OCI-LY3 (cell line): ENCODE measurements at regions not wholly inside any gene's neighbourhood (a gene's known extent, or its start where the extent isn't known, plus 50 kb on each side); places are given as distances from the start of the nearest gene placed in this dataset.

Experiments used
- H2AFZ ChIP-seq: fragments of 200-600, 300-600 bp; shearing (Covaris generic); 2 replicates; pipeline ENCODE4 v1.6.0; 2014; ENCODE audit warnings: antibody characterized with exemption, low read depth, low read length
- H3K27ac ChIP-seq: fragments of 200-600, 300-600 bp; sonication (generic); 2 replicates; pipeline ENCODE4 v1.5.1; 2014; ENCODE audit warnings: mild to moderate bottlenecking, low read length, moderate library complexity, mixed read lengths
- H3K27me3 ChIP-seq: fragments of 200-600, 300-600 bp; sonication (generic); 2 replicates; pipeline ENCODE4 v1.6.1; 2014; ENCODE audit warnings: low read depth, low read length, mixed read lengths
- H3K36me3 ChIP-seq: fragments of 200-600, 300-600 bp; sonication (generic); replicated peaks from 2 replicates; pipeline ENCODE3; 2014; ENCODE audit warnings: low read depth, low read length, mixed read lengths
- H3K4me1 ChIP-seq: fragments of 300-600, 200-600 bp; sonication (generic); 2 replicates; pipeline ENCODE4 v1.6.1; 2014; ENCODE audit warnings: low read length, mixed read lengths
- H3K4me2 ChIP-seq: fragments of 200-600, 300-600 bp; sonication (generic); 2 replicates; pipeline ENCODE4 v1.6.1; 2014; ENCODE audit warnings: low read length, mixed read lengths
- H3K4me3 ChIP-seq: fragments of 300-600, 200-600 bp; sonication (generic); 2 replicates; pipeline ENCODE4 v1.5.1; 2014; ENCODE audit warnings: antibody characterized with exemption, mild to moderate bottlenecking, low read length, moderate library complexity
- H3K79me2 ChIP-seq: fragments of 300-600, 200-600 bp; shearing (Covaris generic); 2 replicates; pipeline ENCODE4 v1.6.1; 2014; ENCODE audit warnings: mild to moderate bottlenecking, low read length, mixed read lengths
- H3K9ac ChIP-seq: fragments of 300-600, 200-600 bp; shearing (Covaris generic); 2 replicates; pipeline ENCODE4 v1.6.0; 2014; ENCODE audit warnings: mild to moderate bottlenecking, low read length, moderate library complexity
- H3K9me3 ChIP-seq: fragments of 200-600, 300-600 bp; shearing (Covaris generic); 2 replicates; pipeline ENCODE4 v1.6.1; 2014; ENCODE audit warnings: low read length, mixed read lengths; ENCODE audit not compliant: insufficient read depth
- H4K20me1 ChIP-seq: fragments of 200-600, 300-600 bp; sonication (generic); 2 replicates; pipeline ENCODE4 v1.6.1; 2016; ENCODE audit warnings: low read length, mixed read lengths; ENCODE audit not compliant: insufficient read depth
- CTCF ChIP-seq: fragments of 200-600, 300-600 bp; sonication (generic); IDR thresholded peaks from 2 replicates; pipeline ENCODE4 v1.5.1; 2014; ENCODE audit warnings: antibody characterized with exemption, low read length, low read depth
- EZH2phosphoT487 ChIP-seq: fragments of 200-600 bp; shearing (Covaris generic); IDR thresholded peaks from 2 replicates; pipeline ENCODE4 v1.6.1; 2018; ENCODE audit warnings: antibody characterized with exemption, mixed run types, low read depth

- H2AFZ ChIP-seq = no peak overlapping the region
- H3K27ac ChIP-seq = no peak overlapping the region
- H3K4me1 ChIP-seq = peaks cover 3% of the 10 kb centered on the region
- H3K79me2 ChIP-seq = no peaks in the 10 kb centered on the region
- no peak overlapping the region for H3K9ac ChIP-seq
- H3K4me2 ChIP-seq = no peak overlapping the region
- H3K27me3 ChIP-seq = no peaks in the 10 kb centered on the region
- H3K4me3 ChIP-seq = no peak overlapping the region
- no peak for TF ChIP-seq EZH2phosphoT487
- H4K20me1 ChIP-seq = no peaks in the 10 kb centered on the region
- no peaks in the 10 kb centered on the region for H3K9me3 ChIP-seq
- no peaks in the 10 kb centered on the region for H3K36me3 ChIP-seq
Measured at GRCh38 chr1:194710671-194711070, 1524.3 kb upstream of the B3GALT2 start.

GRCh38 chr1:194709439-194709838 is 1523.0 kb upstream of the B3GALT2 start:
- Histone ChIP-seq H3K27ac (no peak overlapping the region), H3K27me3 (no peaks in the 10 kb centered on the region), H3K9ac (no peak overlapping the region), H3K4me2 (no peak overlapping the region), H3K4me3 (no peak overlapping the region), H3K9me3 (no peaks in the 10 kb centered on the region), H4K20me1 (no peaks in the 10 kb centered on the region), H2AFZ (no peak overlapping the region), H3K79me2 (no peaks in the 10 kb centered on the region), H3K4me1 (peaks cover 12% of the 10 kb centered on the region), H3K36me3 (no peaks in the 10 kb centered on the region)
- TF ChIP-seq CTCF (no peak), EZH2phosphoT487 (no peak)

- no peak overlapping the region for H3K9ac ChIP-seq
- no peak overlapping the region for H3K27ac ChIP-seq
- TF ChIP-seq CTCF (no peak), EZH2phosphoT487 (no peak)
- no peaks in the 10 kb centered on the region for H3K36me3 ChIP-seq
- H3K4me1 ChIP-seq = peaks cover 12% of the 10 kb centered on the region
- H4K20me1 ChIP-seq = no peaks in the 10 kb centered on the region
- H3K27me3 ChIP-seq = no peaks in the 10 kb centered on the region
- no peak overlapping the region for H3K4me3 ChIP-seq
- H3K9me3 ChIP-seq = no peaks in the 10 kb centered on the region
- no peak overlapping the region for H3K4me2 ChIP-seq
- no peaks in the 10 kb centered on the region for H3K79me2 ChIP-seq
- no peak overlapping the region for H2AFZ ChIP-seq
Measured at GRCh38 chr1:194707074-194707473, 1520.7 kb upstream of the B3GALT2 start.

- H3K79me2 ChIP-seq = no peaks in the 10 kb centered on the region
- H3K4me2 ChIP-seq = peak overlapping the region; percentile 52
- peak overlapping the region; percentile 23 for H3K4me3 ChIP-seq
- no peaks in the 10 kb centered on the region for H3K27me3 ChIP-seq
- H4K20me1 ChIP-seq = no peaks in the 10 kb centered on the region
- peaks cover 12% of the 10 kb centered on the region for H3K4me1 ChIP-seq
- H3K36me3 ChIP-seq = no peaks in the 10 kb centered on the region
- no peak for TF ChIP-seq CTCF
- TF ChIP-seq EZH2phosphoT487 = no peak
- 0 out of 2 replicates have a peak overlapping the region, but pooled peaks have one; percentile 3 for H2AFZ ChIP-seq
- no peak overlapping the region for H3K9ac ChIP-seq
- no peaks in the 10 kb centered on the region for H3K9me3 ChIP-seq
- no peak overlapping the region for H3K27ac ChIP-seq
Measured at GRCh38 chr1:194705123-194705854, 1518.9 kb upstream of the B3GALT2 start.
